DMS114 treated with DMSO at 0.1 percent for 48 hours (cell line): ENCODE measurements at regions not wholly inside any gene's neighbourhood (a gene's known extent, or its start where the extent isn't known, plus 50 kb on each side); places are given as distances from the start of the nearest gene placed in this dataset.

Source experiments
- DNase-seq: peaks from one replicate; lab custom pipeline; 2025; ENCODE audit not compliant: unreplicated experiment; lab: John Stamatoyannopoulos, UW

GRCh38 chr5:40292006-40292405, 387.7 kb upstream of the PTGER4 start:
- DNase-seq, result no peak

GRCh38 chr5:40291338-40291737, 388.4 kb upstream of the PTGER4 start:
- no peak for DNase-seq

- DNase-seq, result no peak
These were observed 390.8 kb upstream of the PTGER4 start for GRCh38 chr5:40288800-40289485.

GRCh38 chr5:40284863-40285262, 394.9 kb upstream of the PTGER4 start:
- DNase-seq, result no peak

- no peak for DNase-seq
These were observed 400.8 kb upstream of the PTGER4 start for GRCh38 chr5:40278881-40279280.

GRCh38 chr5:40277161-40277906, 402.4 kb upstream of the PTGER4 start:
- no peak for DNase-seq

GRCh38 chr5:40276426-40277102, 403.2 kb upstream of the PTGER4 start:
- DNase-seq, result no peak

- no peak for DNase-seq
These were observed 405.1 kb upstream of the PTGER4 start for GRCh38 chr5:40274568-40274967.

- no peak for DNase-seq
These were observed 405.8 kb upstream of the PTGER4 start for GRCh38 chr5:40273936-40274335.

GRCh38 chr5:40271476-40271875, 408.2 kb upstream of the PTGER4 start:
- no peak for DNase-seq

GRCh38 chr5:40270274-40270845, 409.4 kb upstream of the PTGER4 start:
- no peak for DNase-seq

- DNase-seq, result no peak
These were observed 411.6 kb upstream of the PTGER4 start for GRCh38 chr5:40268088-40268487.

GRCh38 chr5:40266952-40267351, 412.8 kb upstream of the PTGER4 start:
- DNase-seq, result no peak

- no peak for DNase-seq
These were observed 417.7 kb upstream of the PTGER4 start for GRCh38 chr5:40261984-40262383.

- DNase-seq, result no peak
These were observed 419.4 kb upstream of the PTGER4 start for GRCh38 chr5:40260361-40260760.

- DNase-seq, result no peak
These were observed 421.5 kb upstream of the PTGER4 start for GRCh38 chr5:40258222-40258621.

GRCh38 chr5:40240671-40241070, 439.0 kb upstream of the PTGER4 start:
- no peak for DNase-seq

- DNase-seq, result no peak
These were observed 439.6 kb upstream of the PTGER4 start for GRCh38 chr5:40240111-40240510.

GRCh38 chr5:40238066-40238745, 441.5 kb upstream of the PTGER4 start:
- DNase-seq, result no peak

GRCh38 chr5:40235471-40236400, 444.0 kb upstream of the PTGER4 start:
- DNase-seq, result no peak
